ENCODE measurements at regions not wholly inside any gene's neighbourhood (a gene's known extent, or its start where the extent isn't known, plus 50 kb on each side); places are given as distances from the start of the nearest gene placed in this dataset.

- DNase-seq: no peak
Measured at GRCh38 chr15:95957861-95958260, 372.6 kb upstream of the NR2F2 start.

- no peak for DNase-seq
Measured at GRCh38 chr15:95958382-95958781, 372.1 kb upstream of the NR2F2 start.

GRCh38 chr15:95968856-95969255 is 361.6 kb upstream of the NR2F2 start:
- DNase-seq: no peak

- no peak for DNase-seq
Measured at GRCh38 chr15:95970326-95970725, 360.2 kb upstream of the NR2F2 start.

GRCh38 chr15:95972041-95972553 is 358.4 kb upstream of the NR2F2 start:
- DNase-seq: peak; percentile 25

GRCh38 chr15:95972812-95973211 is 357.7 kb upstream of the NR2F2 start:
- DNase-seq: no peak

- no peak for DNase-seq
Measured at GRCh38 chr15:95973566-95974256, 356.8 kb upstream of the NR2F2 start.

GRCh38 chr15:95975212-95975611 is 355.3 kb upstream of the NR2F2 start:
- no peak for DNase-seq

GRCh38 chr15:95979286-95979685 is 351.2 kb upstream of the NR2F2 start:
- DNase-seq: no peak

- DNase-seq: no peak
Measured at GRCh38 chr15:95981209-95981608, 349.3 kb upstream of the NR2F2 start.

- no peak for DNase-seq
Measured at GRCh38 chr15:95987299-95987698, 343.2 kb upstream of the NR2F2 start.

- no peak for DNase-seq
Measured at GRCh38 chr15:95987886-95988573, 342.5 kb upstream of the NR2F2 start.

- DNase-seq: no peak
Measured at GRCh38 chr15:95988574-95988887, 342.0 kb upstream of the NR2F2 start.

- DNase-seq: no peak
Measured at GRCh38 chr15:95989392-95989791, 341.1 kb upstream of the NR2F2 start.

- no peak for DNase-seq
Measured at GRCh38 chr15:95990833-95991232, 339.7 kb upstream of the NR2F2 start.

- no peak for DNase-seq
Measured at GRCh38 chr15:95994418-95994817, 336.1 kb upstream of the NR2F2 start.

GRCh38 chr15:95995375-95996168 is 334.9 kb upstream of the NR2F2 start:
- DNase-seq: no peak

- no peak for DNase-seq
Measured at GRCh38 chr15:95996494-95996893, 334.0 kb upstream of the NR2F2 start.

- DNase-seq: no peak
Measured at GRCh38 chr15:95998935-95999334, 331.6 kb upstream of the NR2F2 start.

- DNase-seq: no peak
Measured at GRCh38 chr15:96002890-96003859, 327.3 kb upstream of the NR2F2 start.

GRCh38 chr15:96005906-96006305 is 324.6 kb upstream of the NR2F2 start:
- DNase-seq: no peak

GRCh38 chr15:96011136-96011535 is 319.4 kb upstream of the NR2F2 start:
- no peak for DNase-seq

- DNase-seq: no peak
Measured at GRCh38 chr15:96014939-96015338, 315.6 kb upstream of the NR2F2 start.

Data from amniotic stem cell (primary cell).